KMS-11 (cell line): ENCODE measurements at regions not wholly inside any gene's neighbourhood (a gene's known extent, or its start where the extent isn't known, plus 50 kb on each side); places are given as distances from the start of the nearest gene placed in this dataset.

ENCODE experiments used
- H2AFZ ChIP-seq: fragments of 200-600 bp; sonication (generic); 2 replicates; pipeline ENCODE4 v1.6.1; 2016; ENCODE audit warnings: antibody characterized with exemption, mixed run types, low read depth
- H3K27ac ChIP-seq: fragments of 200-600 bp; sonication (generic); 2 replicates; pipeline ENCODE4 v1.6.1; 2016; ENCODE audit warnings: mild to moderate bottlenecking, mixed run types
- H3K27me3 ChIP-seq: fragments of 200-600 bp; sonication (generic); 2 replicates; pipeline ENCODE4 v1.6.1; 2017; ENCODE audit warnings: mild to moderate bottlenecking, low read depth, mixed run types, moderate library complexity; ENCODE audit not compliant: insufficient read depth
- H3K36me3 ChIP-seq: fragments of 200-600 bp; sonication (generic); 2 replicates; pipeline ENCODE4 v1.6.1; 2017; ENCODE audit warnings: mild to moderate bottlenecking, mixed run types; ENCODE audit not compliant: insufficient read depth
- H3K4me1 ChIP-seq: fragments of 200-600 bp; sonication (generic); 2 replicates; pipeline ENCODE4 v1.6.1; 2016; ENCODE audit warnings: mild to moderate bottlenecking, low read depth, mixed run types; ENCODE audit not compliant: poor library complexity, severe bottlenecking
- H3K4me2 ChIP-seq: fragments of 200-600 bp; sonication (generic); 2 replicates; pipeline ENCODE4 v1.7.0; 2016; ENCODE audit warnings: mild to moderate bottlenecking, mixed run types
- H3K4me3 ChIP-seq: fragments of 200-600 bp; sonication (generic); IDR thresholded peaks from 2 replicates; pipeline ENCODE4 v1.6.1; 2017; ENCODE audit warnings: low read depth, low read length, mixed read lengths; ENCODE audit not compliant: insufficient read depth
- H3K79me2 ChIP-seq: fragments of 200-600 bp; sonication (generic); 2 replicates; pipeline ENCODE4 v1.6.1; 2016; ENCODE audit warnings: low read depth, mixed run types; ENCODE audit not compliant: insufficient read depth
- H3K9ac ChIP-seq: fragments of 200-600 bp; sonication (generic); 2 replicates; pipeline ENCODE4 v1.6.1; 2016; ENCODE audit warnings: mild to moderate bottlenecking, mixed run types
- H4K20me1 ChIP-seq: fragments of 200-600 bp; sonication (generic); 2 replicates; pipeline ENCODE4 v1.6.1; 2016; ENCODE audit warnings: mild to moderate bottlenecking, mixed run types; ENCODE audit not compliant: insufficient read depth
- CTCF ChIP-seq: fragments of 200-600 bp; sonication (generic); conservative IDR thresholded peaks from 2 replicates; pipeline ENCODE4 v1.6.1; 2017; ENCODE audit warnings: low read depth, mild to moderate bottlenecking, antibody characterized with exemption, low read length, moderate library complexity, mixed read lengths

DNA sequence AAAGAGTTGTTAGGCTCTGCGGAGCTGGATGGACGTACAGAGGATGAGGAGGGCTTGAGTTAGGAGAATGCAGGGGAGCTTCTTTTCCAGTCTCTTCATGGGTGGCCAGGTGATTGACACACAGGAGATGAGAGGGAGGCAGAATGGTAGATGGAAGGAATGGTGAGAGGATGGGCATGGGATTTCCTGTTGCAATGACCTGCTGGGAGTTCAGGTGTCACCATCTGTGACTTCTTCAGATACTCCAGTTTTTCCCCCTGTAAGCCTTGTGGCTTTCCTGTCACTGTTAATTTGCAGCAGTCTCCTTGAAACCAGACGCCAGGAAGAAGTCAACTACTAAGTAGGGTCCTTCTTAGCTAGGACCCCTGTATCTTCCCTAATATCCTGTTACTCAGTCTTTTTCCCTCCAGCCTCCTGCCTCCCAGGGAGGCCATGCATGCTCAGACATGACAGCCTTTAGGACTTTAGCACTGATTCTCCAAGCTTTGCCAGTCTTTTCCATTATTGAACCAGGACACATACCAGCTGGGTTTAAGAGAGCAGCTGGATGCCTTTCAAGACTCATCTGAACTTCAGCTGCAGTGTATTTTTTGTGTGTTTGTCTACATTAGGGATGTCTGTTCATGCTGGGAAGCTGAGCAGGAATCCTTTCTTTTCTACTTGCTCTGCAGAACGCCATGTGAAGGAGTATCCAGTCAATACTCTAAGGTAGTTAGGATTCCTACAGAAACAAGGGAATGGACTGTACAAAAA lies 67.2 kb upstream of the CD180 start:
- H3K4me2 ChIP-seq, result no peak overlapping the region
- H3K27ac ChIP-seq, result no peak overlapping the region
- H3K9ac ChIP-seq, result no peak overlapping the region
- H3K4me3 ChIP-seq, result no peak overlapping the region
- no peak for TF ChIP-seq CTCF
- H3K36me3 ChIP-seq, result no peaks in the 10 kb centered on the region; the same call in 1 of the 2 replicates
- H4K20me1 ChIP-seq, result no peaks in the 10 kb centered on the region
- no peaks in the 10 kb centered on the region for H3K79me2 ChIP-seq
- no peak overlapping the region for H2AFZ ChIP-seq
- no peaks in the 10 kb centered on the region for H3K27me3 ChIP-seq
- H3K4me1 ChIP-seq, result no peaks in the 10 kb centered on the region

GRCh38 chr5:67262956-67263355 lies 66.4 kb upstream of the CD180 start:
- Histone ChIP-seq H3K27ac (no peak overlapping the region), H3K79me2 (no peaks in the 10 kb centered on the region), H3K27me3 (no peaks in the 10 kb centered on the region), H3K4me2 (no peak overlapping the region), H3K9ac (no peak overlapping the region), H3K36me3 (no peaks in the 10 kb centered on the region; the same call in 1 of the 2 replicates), H2AFZ (no peak overlapping the region), H4K20me1 (no peaks in the 10 kb centered on the region), H3K4me1 (no peaks in the 10 kb centered on the region), H3K4me3 (no peak overlapping the region)
- TF ChIP-seq CTCF, result no peak

- H2AFZ ChIP-seq, result no peak overlapping the region
These were observed 65.6 kb upstream of the CD180 start for GRCh38 chr5:67262206-67262605.

DNA sequence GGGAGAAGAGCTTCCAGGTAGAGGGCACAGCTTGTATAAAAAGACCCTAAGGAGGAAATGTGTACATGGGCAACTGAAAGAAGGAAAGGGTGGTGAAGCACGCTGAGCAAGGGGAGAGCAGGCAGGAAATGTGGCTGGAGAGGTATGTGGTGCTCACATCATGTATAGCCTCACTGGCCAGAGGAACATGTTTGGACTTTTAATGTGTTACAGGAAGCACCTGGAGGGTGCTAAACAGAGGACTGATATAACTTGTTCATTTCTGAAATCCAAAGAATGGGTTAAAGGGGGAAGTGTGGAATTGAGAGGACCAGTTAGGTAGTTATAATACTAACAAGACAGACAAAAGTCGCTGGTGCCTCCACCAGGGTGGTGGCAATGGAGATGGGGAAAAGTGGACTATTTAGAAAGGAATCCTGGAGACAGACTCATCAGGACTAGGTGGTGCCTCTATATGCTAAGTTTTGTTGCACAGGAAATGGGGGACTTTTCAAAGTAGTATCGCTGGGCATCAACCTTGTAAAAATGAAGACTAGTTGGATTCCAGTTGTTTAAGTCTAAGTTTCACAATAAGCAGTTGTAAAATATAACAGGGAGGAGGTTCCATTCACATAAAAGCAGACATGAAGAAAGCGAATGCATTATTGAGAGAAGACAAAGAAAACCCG lies 63.1 kb upstream of the CD180 start:
- H3K27ac ChIP-seq, result no peak overlapping the region
- no peak overlapping the region for H2AFZ ChIP-seq

More at GRCh38 chr5:67262206-67262605, 65.6 kb upstream of the CD180 start:
- Histone ChIP-seq H3K36me3 (no peaks in the 10 kb centered on the region; the same call in 1 of the 2 replicates), H3K4me3 (no peak overlapping the region), H3K27me3 (no peaks in the 10 kb centered on the region), H3K9ac (no peak overlapping the region), H3K4me1 (no peaks in the 10 kb centered on the region), H3K79me2 (no peaks in the 10 kb centered on the region), H3K27ac (no peak overlapping the region), H3K4me2 (no peak overlapping the region), H4K20me1 (no peaks in the 10 kb centered on the region)
- TF ChIP-seq CTCF, result no peak

More for the DNA sequence above, 63.1 kb upstream of the CD180 start:
- no peak overlapping the region for H3K9ac ChIP-seq
- no peak for TF ChIP-seq CTCF
- H3K4me2 ChIP-seq, result no peak overlapping the region
- no peaks in the 10 kb centered on the region; the same call in 1 of the 2 replicates for H3K36me3 ChIP-seq
- no peaks in the 10 kb centered on the region for H4K20me1 ChIP-seq
- H3K79me2 ChIP-seq, result no peaks in the 10 kb centered on the region
- H3K4me3 ChIP-seq, result no peak overlapping the region
- H3K4me1 ChIP-seq, result no peaks in the 10 kb centered on the region
- H3K27me3 ChIP-seq, result no peaks in the 10 kb centered on the region
